ENCODE measurements at regions not wholly inside any gene's neighbourhood (a gene's known extent, or its start where the extent isn't known, plus 50 kb on each side); places are given as distances from the start of the nearest gene placed in this dataset.

DNA sequence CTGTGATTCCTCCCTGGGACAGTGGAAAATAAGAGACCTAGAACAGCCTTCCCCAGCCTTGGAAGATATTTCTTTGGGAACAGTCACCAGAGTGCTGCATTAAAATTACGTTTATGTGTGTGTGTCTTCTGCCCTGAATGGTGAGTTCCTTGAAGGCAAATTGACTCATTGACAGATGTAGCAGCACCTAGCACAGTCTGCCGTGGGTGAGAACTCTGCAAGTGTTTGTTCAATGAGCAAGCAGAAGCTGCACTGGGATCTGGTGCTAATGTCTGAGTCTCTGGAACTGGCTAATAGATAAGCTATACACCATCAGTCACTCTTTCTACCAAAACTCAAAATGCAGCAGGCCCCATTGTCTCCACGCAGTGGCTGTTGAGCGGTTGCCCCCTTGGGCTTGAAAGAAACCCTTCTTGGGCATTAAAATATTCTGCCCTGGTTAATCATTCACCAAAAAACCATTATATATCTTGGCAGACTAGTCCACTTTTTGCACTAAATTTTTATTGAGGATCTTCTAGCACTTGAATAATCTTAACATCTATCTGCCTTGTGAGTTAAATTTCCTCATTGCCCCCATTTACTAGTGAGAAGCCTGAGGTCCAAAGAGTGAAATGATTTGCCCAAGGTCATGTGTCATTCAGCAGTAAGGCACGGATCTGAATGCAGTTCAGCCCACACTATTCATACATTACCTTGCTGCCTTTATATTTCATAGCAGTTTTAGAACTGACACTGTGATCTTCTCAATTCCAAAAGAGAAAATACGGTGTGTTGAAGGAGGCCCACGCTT is 87.8 kb upstream of the GALNT18 start:
- Mint-ChIP-seq H3K9me3 (no peaks in the 10 kb centered on the region), H3K4me1 (no peaks in the 10 kb centered on the region), H3K27me3 (ENCODE audit: insufficient read depth, low read depth, poor library complexity) (peaks cover 5% of the 10 kb centered on the region), H3K36me3 (ENCODE audit: low read depth) (no peaks in the 10 kb centered on the region), H3K4me3 (no peak overlapping the region), H3K27ac (no peak overlapping the region)
- TF ChIP-seq ZNF331 (CRISPR knock-in tag; IDR thresholded peaks at IDR 0.05; ENCODE audit: low read depth) (no peak), JUNB (IDR thresholded peaks at IDR 0.05; ENCODE audit: unreplicated experiment) (no peak), NANOG (IDR thresholded peaks at IDR 0.05; ENCODE audit: borderline replicate concordance) (no peak), CREB1 (CRISPR knock-in tag; IDR thresholded peaks at IDR 0.05; ENCODE audit: low read depth) (no peak), POLR2AphosphoS5 (IDR thresholded peaks at IDR 0.05; ENCODE audit: low read depth) (no peak), EZH2 (IDR thresholded peaks at IDR 0.05; ENCODE audit: low read depth, unreplicated experiment) (no peak), ZNF114 (CRISPR knock-in tag; IDR thresholded peaks at IDR 0.05) (no peak), STAT1 (IDR thresholded peaks at IDR 0.05; ENCODE audit: unreplicated experiment) (no peak), EZH2phosphoT487 (IDR thresholded peaks at IDR 0.05; ENCODE audit: unreplicated experiment) (no peak)
- TF ChIP-seq, protein P1, sequence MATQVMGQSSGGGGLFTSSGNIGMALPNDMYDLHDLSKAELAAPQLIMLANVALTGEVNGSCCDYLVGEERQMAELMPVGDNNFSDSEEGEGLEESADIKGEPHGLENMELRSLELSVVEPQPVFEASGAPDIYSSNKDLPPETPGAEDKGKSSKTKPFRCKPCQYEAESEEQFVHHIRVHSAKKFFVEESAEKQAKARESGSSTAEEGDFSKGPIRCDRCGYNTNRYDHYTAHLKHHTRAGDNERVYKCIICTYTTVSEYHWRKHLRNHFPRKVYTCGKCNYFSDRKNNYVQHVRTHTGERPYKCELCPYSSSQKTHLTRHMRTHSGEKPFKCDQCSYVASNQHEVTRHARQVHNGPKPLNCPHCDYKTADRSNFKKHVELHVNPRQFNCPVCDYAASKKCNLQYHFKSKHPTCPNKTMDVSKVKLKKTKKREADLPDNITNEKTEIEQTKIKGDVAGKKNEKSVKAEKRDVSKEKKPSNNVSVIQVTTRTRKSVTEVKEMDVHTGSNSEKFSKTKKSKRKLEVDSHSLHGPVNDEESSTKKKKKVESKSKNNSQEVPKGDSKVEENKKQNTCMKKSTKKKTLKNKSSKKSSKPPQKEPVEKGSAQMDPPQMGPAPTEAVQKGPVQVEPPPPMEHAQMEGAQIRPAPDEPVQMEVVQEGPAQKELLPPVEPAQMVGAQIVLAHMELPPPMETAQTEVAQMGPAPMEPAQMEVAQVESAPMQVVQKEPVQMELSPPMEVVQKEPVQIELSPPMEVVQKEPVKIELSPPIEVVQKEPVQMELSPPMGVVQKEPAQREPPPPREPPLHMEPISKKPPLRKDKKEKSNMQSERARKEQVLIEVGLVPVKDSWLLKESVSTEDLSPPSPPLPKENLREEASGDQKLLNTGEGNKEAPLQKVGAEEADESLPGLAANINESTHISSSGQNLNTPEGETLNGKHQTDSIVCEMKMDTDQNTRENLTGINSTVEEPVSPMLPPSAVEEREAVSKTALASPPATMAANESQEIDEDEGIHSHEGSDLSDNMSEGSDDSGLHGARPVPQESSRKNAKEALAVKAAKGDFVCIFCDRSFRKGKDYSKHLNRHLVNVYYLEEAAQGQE (IDR thresholded peaks at IDR 0.05; ENCODE audit: unreplicated experiment), result no peak
- TF ChIP-seq, protein P2, sequence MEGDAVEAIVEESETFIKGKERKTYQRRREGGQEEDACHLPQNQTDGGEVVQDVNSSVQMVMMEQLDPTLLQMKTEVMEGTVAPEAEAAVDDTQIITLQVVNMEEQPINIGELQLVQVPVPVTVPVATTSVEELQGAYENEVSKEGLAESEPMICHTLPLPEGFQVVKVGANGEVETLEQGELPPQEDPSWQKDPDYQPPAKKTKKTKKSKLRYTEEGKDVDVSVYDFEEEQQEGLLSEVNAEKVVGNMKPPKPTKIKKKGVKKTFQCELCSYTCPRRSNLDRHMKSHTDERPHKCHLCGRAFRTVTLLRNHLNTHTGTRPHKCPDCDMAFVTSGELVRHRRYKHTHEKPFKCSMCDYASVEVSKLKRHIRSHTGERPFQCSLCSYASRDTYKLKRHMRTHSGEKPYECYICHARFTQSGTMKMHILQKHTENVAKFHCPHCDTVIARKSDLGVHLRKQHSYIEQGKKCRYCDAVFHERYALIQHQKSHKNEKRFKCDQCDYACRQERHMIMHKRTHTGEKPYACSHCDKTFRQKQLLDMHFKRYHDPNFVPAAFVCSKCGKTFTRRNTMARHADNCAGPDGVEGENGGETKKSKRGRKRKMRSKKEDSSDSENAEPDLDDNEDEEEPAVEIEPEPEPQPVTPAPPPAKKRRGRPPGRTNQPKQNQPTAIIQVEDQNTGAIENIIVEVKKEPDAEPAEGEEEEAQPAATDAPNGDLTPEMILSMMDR (conservative IDR thresholded peaks at IDR 0.05; ENCODE audit: low read depth in 2 of 2), result no peak
- TF ChIP-seq, protein P3, sequence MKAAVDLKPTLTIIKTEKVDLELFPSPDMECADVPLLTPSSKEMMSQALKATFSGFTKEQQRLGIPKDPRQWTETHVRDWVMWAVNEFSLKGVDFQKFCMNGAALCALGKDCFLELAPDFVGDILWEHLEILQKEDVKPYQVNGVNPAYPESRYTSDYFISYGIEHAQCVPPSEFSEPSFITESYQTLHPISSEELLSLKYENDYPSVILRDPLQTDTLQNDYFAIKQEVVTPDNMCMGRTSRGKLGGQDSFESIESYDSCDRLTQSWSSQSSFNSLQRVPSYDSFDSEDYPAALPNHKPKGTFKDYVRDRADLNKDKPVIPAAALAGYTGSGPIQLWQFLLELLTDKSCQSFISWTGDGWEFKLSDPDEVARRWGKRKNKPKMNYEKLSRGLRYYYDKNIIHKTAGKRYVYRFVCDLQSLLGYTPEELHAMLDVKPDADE (IDR thresholded peaks at IDR 0.05), result no peak
- TF ChIP-seq, protein P4, sequence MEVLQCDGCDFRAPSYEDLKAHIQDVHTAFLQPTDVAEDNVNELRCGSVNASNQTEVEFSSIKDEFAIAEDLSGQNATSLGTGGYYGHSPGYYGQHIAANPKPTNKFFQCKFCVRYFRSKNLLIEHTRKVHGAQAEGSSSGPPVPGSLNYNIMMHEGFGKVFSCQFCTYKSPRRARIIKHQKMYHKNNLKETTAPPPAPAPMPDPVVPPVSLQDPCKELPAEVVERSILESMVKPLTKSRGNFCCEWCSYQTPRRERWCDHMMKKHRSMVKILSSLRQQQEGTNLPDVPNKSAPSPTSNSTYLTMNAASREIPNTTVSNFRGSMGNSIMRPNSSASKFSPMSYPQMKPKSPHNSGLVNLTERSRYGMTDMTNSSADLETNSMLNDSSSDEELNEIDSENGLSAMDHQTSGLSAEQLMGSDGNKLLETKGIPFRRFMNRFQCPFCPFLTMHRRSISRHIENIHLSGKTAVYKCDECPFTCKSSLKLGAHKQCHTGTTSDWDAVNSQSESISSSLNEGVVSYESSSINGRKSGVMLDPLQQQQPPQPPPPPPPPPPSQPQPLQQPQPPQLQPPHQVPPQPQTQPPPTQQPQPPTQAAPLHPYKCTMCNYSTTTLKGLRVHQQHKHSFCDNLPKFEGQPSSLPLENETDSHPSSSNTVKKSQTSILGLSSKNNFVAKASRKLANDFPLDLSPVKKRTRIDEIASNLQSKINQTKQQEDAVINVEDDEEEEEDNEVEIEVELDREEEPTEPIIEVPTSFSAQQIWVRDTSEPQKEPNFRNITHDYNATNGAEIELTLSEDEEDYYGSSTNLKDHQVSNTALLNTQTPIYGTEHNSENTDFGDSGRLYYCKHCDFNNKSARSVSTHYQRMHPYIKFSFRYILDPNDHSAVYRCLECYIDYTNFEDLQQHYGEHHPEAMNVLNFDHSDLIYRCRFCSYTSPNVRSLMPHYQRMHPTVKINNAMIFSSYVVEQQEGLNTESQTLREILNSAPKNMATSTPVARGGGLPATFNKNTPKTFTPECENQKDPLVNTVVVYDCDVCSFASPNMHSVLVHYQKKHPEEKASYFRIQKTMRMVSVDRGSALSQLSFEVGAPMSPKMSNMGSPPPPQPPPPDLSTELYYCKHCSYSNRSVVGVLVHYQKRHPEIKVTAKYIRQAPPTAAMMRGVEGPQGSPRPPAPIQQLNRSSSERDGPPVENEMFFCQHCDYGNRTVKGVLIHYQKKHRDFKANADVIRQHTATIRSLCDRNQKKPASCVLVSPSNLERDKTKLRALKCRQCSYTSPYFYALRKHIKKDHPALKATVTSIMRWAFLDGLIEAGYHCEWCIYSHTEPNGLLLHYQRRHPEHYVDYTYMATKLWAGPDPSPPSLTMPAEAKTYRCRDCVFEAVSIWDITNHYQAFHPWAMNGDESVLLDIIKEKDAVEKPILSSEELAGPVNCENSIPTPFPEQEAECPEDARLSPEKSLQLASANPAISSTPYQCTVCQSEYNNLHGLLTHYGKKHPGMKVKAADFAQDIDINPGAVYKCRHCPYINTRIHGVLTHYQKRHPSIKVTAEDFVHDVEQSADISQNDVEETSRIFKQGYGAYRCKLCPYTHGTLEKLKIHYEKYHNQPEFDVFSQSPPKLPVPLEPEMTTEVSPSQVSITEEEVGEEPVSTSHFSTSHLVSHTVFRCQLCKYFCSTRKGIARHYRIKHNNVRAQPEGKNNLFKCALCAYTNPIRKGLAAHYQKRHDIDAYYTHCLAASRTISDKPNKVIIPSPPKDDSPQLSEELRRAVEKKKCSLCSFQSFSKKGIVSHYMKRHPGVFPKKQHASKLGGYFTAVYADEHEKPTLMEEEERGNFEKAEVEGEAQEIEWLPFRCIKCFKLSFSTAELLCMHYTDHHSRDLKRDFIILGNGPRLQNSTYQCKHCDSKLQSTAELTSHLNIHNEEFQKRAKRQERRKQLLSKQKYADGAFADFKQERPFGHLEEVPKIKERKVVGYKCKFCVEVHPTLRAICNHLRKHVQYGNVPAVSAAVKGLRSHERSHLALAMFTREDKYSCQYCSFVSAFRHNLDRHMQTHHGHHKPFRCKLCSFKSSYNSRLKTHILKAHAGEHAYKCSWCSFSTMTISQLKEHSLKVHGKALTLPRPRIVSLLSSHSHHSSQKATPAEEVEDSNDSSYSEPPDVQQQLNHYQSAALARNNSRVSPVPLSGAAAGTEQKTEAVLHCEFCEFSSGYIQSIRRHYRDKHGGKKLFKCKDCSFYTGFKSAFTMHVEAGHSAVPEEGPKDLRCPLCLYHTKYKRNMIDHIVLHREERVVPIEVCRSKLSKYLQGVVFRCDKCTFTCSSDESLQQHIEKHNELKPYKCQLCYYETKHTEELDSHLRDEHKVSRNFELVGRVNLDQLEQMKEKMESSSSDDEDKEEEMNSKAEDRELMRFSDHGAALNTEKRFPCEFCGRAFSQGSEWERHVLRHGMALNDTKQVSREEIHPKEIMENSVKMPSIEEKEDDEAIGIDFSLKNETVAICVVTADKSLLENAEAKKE (CRISPR knock-in tag; IDR thresholded peaks at IDR 0.05), result no peak
- Histone ChIP-seq H2AFZ (no peak overlapping the region), H3F3A (replicated peaks; ENCODE audit: low read depth) (no peaks in the 10 kb centered on the region), H3K79me2 (replicated peaks; ENCODE audit: insufficient read depth) (no peaks in the 10 kb centered on the region), H3K4me1 (ENCODE audit: insufficient read depth) (no peaks in the 10 kb centered on the region), H4K20me1 (replicated peaks; ENCODE audit: insufficient read depth) (no peaks in the 10 kb centered on the region), H3K4me3 (no peak overlapping the region), H3K9me2 (ENCODE audit: insufficient read depth) (no peaks in the 10 kb centered on the region; the same call in 1 of the 2 replicates), H3K27ac (ENCODE audit: low read depth) (no peak overlapping the region), H3K4me2 (no peak overlapping the region), H3K27me3 (ENCODE audit: insufficient read depth) (no peaks in the 10 kb centered on the region), H3K36me3 (ENCODE audit: insufficient read depth) (no peaks in the 10 kb centered on the region)
- ATAC-seq (no peak), DNase-seq (ENCODE audit: low spot score) (no peak)
